ENCODE measurements at regions not wholly inside any gene's neighbourhood (a gene's known extent, or its start where the extent isn't known, plus 50 kb on each side); places are given as distances from the start of the nearest gene placed in this dataset.

DNA sequence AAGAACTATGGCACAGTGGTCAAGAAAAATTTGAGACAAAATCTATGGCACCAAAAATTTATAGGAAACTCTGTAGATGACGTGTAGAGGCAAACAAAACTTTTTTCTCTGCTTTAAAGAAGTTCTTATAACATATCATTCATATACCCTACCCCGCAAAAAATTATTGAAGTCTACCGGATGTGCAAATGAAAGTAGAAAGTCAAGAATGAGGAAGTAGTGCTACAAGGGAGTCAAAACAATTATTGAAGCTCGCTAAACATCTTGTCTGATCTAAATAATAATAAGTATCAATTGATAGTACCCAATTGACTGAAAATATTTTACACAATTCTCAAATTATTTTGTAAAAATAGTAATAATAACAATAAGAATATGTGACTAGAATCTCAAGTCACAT, 398.5 kb downstream of the TAF11L14 start:
- no peak for DNase-seq (ENCODE audit: low read depth, low spot score)

DNA sequence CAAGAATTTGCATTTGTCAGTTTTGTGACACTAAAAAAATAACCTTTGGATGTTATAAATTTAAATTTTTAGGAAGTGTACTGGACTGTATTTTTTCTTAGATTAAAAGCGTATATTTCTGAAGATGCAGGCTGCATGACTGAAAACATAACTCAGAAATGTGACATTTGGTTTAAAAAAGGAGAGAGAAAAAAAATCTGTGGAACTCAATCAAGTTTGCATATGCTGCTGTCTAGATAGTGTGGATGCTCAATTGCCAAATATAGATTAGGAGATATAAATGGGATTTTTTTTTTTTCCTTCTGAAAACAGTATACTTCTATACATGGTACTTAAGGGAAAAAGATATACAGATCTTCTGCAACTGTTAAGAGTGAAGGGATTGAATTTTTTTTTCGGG, 402.3 kb downstream of the TAF11L14 start:
- DNase-seq (ENCODE audit: low read depth, low spot score) = no peak

DNA sequence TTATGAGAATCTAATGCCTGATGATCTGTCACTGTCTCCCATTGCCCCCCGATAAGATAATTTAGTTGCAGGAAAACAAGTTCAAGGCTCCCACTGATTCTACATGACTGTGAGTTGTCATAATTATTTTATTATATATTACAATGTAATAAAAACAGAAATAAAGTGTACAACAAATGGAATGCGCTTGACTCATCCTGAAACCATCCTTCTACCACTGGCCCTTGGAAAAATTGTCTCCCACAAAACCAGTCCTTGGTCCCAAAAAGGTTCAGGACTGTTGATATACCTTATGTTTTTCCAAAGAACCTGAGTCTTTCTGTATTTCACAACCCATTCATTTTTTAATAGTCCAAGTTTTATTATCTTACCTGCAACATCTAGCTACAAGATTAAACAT, 403.5 kb downstream of the TAF11L14 start:
- no peak for DNase-seq (ENCODE audit: low read depth, low spot score)

DNA sequence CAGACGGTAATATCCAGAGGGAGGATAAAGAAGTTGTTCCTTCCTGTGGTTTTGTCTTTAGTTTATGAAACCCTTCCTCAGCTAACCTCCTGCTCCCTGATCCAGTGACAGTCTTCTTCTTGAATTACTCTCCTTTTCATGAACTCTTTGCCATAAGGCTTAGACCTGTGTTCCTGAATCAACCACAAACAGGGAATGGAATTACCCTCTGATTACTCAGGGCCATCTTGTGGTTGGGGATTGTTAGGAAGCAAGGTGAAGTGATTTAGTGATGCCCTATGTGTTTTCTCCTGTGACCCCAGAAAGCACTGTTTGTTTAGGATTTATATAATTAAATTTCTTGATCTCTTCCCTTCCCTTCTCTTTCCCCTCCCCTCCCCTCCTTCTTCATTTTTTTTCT, 409.1 kb downstream of the TAF11L14 start:
- DNase-seq (ENCODE audit: low read depth, low spot score) = no peak

DNA sequence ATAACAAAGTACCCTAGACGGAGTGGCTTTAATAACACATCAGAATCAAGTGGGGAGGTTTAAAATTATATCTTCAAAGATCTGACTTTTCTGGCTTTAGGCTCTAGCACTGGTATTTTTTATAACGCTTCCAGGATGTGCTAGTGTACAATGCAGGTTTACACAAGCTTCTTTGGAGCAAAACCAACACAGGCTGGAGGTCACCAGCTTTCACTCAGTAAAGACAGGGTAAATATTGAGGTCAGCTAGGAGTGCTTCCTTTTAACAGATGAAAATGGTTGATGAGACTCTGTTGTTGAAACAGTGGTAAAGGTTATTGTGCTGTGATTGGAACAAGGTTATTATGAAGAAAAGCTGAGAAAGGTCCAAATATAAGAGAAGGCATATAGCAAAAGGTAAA, 414.2 kb downstream of the TAF11L14 start:
- DNase-seq (ENCODE audit: low read depth, low spot score) = no peak

DNA sequence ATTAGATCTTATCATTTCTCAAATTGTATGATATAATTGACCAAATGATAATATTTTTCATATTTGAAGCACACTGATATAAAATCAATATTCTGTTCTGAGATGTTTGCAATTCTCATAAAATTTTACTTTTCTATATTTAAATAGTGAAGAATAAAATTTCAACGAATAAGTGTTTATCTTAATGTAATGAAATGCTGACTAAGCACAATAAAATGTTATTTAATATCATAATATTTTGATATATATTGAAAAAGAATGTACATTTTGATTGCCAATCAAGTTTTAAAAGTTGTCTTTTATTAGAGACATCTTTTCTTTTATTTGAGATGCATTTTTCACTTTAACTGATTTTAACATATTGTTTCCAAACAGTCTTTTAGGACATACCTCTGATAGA, 416.1 kb downstream of the TAF11L14 start:
- DNase-seq (ENCODE audit: low read depth, low spot score) = no peak

DNA sequence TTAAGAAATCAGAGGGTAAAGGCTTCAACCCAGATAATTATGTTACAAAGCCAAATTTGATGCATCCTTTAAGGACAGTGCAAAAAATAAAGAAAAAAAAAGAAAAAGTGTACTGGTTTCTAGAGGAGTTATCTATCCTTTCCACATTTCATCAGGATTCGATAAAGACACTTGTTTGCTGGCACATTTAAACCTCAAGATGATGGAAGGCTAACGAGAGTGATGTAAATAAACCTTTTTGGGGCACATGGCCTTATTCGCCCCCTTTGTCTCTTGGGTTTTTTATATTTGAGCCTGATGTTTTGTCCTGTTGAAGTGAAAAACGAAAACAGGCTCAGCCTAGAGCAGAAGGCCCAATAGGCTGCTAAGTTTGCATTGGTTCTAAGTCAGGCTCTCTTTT, 416.5 kb downstream of the TAF11L14 start:
- no peak for DNase-seq (ENCODE audit: low read depth, low spot score)

DNA sequence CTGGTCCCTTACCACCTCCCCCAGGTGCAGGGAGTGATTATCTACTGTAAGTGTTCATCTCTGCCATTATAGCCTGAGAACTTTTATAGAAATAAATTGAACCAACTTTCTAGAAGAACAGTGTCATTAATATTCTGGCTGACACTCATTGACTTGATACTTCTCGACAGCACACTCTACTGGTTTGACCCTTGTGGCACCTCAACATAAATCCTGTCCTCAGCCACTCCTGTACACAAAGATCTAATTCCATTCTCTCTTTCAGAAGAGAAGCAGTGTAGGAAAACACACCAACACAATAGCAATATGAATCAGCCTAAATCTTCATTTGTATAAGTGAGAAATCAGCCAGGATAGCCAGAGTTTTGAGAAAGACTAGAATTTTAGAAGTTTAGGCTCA, 417.7 kb downstream of the TAF11L14 start:
- no peak for DNase-seq (ENCODE audit: low read depth, low spot score)

DNA sequence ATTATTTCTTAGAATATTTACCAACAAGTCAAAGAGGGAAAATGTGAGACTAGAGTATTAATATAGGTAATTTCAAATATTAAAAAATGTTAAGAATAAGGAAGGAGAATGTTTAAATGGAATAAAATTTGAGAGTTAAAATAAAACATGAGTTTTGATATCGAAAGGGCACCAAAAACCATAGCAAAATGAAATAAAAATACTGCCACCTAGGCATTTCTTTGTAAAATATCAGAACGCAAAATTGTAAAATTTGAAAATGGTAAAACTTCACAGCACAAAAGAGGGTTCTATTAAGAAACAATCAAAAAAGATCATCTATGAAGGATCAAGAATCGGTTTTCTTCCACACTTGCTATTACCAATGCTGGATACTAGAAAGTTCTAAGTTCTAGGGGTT, 418.3 kb downstream of the TAF11L14 start:
- DNase-seq (ENCODE audit: low read depth, low spot score) = no peak

DNA sequence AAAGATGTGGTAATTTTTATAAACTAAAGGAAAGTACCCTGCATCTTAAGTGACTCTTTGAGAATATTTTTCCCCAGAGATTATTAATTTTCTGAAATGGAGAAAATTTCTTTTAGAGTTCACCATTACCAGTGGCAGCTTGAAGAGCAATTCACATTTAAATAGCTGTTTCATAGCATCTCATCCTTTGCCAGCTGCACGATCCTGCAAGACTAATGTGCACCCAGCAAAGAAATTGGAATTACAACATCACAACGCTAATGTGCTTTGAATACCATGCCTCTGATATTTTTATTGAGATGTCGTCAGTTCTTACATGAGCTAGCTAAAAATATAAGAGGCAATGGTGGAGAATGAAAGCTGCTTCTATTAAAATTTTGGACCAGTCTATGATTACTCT, 423.5 kb downstream of the TAF11L14 start:
- DNase-seq (ENCODE audit: low read depth, low spot score) = no peak

DNA sequence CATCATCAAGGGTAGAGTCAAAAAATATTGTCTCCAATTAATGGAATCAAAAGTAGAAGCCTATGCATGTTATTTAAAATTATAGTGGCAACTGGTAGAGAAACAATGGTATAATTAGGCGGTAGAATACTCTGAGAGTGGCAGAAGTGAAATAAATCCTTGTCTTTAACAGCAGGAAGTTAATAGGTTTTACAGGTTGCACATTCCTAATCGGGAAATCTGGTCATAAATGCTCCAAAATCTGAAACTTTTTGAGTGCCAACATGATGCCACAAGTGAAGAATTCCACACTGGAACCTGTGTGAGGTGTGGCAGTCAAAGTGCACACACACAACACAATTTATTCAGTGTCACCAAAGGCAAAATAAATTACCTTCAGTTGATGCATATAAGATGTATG, 433.4 kb downstream of the TAF11L14 start:
- no peak for DNase-seq (ENCODE audit: low read depth, low spot score)

DNA sequence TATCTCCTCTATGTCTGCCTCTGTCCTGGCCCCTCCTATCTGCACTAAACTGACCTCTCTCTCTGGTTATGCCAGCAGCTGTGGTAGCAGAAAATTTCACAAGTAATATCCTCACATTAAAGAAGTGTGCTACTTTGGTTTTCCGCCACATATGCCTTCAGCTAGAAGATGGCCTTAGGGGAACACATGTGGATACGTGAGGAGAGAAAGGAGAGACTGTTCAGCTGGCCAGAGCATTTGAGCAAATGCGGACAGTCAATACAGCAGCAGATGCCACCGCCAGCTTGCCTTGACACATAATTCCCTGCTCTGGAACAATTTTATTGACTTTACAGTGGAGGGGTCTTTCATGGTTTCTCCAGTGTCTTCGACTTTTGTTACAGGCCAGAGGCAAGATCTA, 434.6 kb downstream of the TAF11L14 start:
- no peak for DNase-seq (ENCODE audit: low read depth, low spot score)

DNA sequence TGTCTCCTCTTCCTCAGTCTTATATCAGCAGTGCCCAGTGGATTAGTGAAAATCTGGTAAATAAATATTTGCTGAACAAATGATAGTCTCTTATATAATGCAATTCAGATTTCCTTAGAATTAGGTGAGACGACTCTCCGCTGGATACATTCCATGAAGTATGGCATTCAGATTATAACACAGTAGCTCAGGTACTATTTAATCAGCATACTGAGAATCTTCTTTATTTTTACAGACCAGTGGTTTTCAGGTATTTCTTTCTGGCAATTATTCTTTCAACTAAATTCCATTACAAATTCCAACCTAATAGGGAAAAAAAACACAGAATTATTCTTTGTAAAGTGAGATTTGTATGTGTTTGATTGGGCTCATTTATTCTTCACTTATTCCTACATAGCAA, 435.5 kb downstream of the TAF11L14 start:
- peak; percentile 5 for DNase-seq (ENCODE audit: low read depth, low spot score)

DNA sequence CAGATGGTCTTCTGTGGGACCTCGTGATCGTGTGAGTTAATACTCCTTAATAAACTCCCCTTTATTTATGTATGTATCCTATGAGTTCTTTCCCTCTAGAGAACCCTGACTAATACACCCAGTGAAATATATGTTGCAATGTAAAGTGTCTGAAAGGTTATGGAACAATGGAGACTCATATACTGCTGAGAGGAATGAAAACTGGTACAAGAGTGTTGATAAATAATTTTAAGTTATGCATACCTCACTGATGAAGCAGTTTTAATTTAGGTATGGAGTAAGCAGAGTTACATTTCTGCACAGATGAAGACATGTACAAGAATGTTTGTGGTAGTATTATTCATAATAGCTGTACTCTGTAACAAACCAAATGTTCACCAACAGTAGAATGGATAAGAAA, 438.3 kb downstream of the TAF11L14 start:
- no peak for DNase-seq (ENCODE audit: low read depth, low spot score)

DNA sequence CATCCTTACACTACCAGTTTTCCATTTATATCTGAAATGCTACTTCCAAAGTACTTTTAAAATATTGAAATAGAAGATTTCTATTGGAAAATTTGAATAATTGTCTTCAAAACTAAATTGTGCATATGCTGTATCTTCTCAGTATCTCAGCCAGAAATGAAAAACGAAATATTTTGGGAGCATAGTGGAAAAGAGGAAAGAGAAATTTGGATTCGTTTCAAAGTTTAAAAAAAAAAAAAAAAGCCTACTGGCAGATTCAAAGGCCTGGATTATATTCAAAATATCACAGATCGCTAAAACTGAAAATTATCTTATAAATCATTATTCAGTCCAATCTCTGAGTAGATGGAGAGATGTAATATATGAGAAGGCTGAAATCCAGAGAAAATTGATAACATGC, 440.7 kb downstream of the TAF11L14 start:
- no peak for DNase-seq (ENCODE audit: low read depth, low spot score)

DNA sequence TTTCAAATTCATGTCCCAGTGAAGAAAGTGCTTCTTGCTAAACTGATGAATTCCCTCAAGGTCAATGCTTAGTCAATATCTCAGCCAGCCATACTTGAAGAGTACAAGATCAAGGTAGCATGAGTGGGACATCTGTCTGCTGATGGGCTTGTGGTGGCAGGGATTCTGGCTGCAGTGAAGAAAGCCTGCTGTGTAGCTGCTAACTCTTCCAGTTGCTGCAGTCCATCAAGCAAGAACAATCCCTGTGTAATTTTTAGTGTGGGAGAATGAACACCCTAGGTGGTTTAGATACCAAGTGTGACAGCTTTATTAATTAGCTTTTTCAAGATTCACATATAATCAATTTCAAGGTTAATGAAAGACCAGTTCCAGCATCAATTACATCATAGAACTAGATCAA, 443.9 kb downstream of the TAF11L14 start:
- no peak for DNase-seq (ENCODE audit: low read depth, low spot score)

DNA sequence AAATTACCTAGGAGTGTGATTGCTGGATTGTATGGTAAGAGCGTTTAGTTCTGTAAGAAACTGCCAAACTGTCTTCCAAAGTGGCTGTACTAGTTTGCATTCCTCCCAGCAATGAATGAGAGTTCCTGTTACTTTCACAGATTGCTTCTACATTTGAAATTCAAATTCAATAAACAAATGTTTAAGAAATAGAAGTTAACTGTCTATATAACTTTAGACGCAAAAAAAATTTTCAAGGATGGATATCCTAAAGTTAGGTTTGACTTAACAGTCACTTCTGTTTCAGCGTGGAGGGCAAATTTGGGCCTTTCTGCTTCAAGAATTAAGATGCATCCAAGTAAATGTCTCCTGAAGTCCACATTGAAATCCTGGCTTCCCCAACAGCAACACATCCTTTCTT, 445.6 kb downstream of the TAF11L14 start:
- no peak for DNase-seq (ENCODE audit: low read depth, low spot score)

DNA sequence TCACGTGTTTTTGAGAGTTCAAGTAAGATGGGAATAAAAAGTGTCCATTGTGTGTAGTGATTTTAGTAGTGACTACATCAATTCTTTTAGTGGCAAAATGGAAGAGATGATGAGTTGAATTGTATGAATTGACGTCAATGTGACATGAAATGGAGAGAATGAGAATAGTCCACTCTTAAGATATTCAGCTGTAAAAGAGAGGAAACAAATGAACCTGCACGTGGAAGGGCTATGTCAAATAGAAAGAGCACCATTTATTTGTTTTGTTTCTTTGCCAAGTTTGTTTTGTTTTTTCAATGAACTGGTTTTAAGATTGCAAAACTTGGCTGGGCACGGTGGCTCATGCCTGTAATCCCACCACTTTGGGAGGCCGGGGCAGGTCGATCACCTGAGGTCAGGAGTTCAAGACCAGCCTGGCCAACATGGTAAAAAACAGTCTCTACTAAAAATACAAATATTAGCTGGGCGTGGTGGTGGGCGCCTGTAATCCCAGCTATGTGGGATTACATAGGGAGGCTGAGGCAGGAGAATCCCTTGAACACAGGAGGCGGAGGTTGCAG, 453.8 kb downstream of the TAF11L14 start:
- no peak for DNase-seq (ENCODE audit: low read depth, low spot score)

DNA sequence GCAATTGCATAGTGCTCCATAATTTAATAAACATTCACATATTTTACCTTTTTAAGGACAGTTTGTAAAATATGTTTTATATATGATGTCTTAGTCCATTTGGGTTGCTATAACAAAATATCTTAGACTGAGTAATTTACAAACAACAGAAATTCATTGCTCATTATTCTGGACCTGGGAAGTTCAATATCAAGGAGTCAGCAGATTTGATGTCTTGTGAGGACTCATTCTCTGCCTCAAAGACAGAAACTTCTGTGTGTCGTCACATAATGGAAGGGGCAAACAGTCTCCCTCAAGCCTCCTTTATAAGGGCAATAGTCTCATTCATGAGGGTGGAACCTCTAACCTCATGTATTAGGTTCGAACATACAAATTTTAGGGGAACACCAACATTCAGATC, 455.9 kb downstream of the TAF11L14 start:
- DNase-seq (ENCODE audit: low read depth, low spot score) = no peak

DNA sequence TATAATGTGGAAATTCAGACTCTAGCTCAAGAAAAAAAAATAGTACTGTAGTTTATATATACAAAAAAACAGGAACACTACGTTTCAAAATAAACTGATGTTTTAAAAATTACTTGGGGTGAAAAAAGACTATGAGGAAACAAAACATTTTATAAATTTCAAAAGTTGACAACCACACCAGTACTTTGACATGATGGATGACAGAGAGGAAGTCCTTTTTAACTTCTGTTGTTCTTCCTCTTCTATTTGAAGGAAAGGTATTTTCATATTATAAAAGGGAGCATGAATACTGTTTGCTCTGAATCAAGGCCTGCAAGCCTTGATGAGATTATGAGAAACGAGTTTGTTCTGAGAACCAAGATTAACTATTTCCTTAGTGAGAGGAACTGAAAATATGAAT, 456.9 kb downstream of the TAF11L14 start:
- DNase-seq (ENCODE audit: low read depth, low spot score) = no peak

DNA sequence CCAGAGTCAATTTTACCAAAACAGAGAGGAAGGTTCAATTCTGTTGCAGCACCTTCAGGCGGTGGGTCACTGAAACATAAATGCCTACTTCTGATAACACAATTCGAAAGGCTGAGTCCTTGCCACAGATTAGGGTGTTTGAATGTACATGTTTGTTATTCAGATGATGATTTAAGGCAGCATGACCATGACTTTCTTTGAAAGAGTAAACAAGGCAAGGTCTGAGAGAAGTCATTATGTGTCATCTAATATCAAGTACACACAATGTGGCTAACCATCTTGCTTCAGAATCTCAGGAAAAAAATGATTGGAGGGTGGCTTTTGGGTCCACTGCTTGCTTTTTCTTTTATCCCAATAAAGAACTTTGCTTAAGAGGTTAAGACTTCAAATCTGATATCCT, 457.5 kb downstream of the TAF11L14 start:
- no peak for DNase-seq (ENCODE audit: low read depth, low spot score)

DNA sequence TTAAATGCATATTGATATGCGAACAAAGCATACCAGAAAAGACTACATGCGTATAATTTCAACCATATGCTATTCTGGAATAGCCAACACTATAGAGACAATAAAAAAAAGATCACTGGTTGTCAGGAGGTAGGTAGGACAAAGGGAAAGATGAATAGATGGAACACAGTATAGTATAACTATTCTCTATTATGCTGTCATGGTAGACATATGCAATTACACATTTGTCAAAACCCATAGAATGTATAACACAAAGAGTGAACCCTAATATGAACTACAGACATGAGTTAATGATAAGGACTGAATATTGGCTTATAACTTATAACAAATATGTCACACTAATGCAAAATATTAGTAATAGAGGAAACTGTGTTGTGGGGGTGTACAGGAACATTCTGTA, 460.8 kb downstream of the TAF11L14 start:
- DNase-seq (ENCODE audit: low read depth, low spot score) = no peak

DNA sequence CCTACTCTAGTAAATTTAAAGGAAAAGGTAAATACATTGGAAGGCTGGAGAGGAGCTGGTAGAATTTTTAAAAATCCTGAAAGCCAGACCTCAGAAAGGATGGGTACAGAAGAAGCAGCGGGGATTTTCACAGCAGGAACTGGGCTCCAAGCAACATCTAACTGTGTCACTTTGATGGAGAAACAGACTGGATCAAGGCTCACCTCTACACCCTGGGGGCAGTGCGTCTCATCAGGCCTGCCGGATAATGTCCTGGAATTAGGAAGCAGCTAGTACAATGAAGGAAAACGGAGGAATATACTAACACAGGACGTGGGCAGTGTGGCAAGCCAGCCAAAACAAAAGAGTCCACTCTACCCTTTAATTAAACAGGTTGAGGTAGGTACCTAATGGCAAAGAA, 463.6 kb downstream of the TAF11L14 start:
- no peak for DNase-seq (ENCODE audit: low read depth, low spot score)

DNA sequence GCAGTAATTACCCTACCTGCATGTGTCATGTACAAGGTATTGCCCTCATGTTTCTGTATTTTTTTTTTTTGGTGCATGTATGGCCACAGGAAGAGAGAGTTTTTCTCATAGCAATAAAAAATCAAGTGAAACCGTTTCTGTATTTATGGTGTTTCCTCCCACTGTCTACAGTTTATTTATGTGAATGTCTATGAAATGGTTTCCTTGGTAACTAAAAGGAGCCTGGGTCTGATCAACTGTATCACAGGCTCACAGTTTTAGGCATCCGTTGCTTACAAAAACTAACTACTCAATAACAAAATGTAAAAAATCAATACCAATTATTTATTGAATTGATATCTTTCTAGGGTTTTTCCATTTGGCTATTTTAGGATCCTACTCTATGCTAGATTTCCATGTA, 464.4 kb downstream of the TAF11L14 start:
- DNase-seq (ENCODE audit: low read depth, low spot score) = no peak

DNA sequence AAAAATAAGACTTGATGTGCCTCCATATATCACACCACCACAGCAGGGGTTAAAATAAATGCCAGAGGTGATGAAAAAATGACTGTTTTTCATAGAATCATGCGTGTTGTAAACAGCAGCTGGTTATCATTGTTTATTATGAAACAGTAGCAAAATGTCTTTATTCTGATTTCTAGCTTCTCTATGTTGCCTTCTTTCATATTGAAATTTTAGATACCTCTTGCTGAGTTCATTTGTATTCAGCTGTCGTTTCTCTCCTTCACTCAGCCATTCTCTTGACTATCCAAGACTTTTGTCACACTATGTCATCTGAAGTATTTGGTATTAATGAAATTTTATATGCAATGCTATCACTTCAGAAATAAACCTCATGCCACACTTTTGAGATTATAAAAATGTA, 465.0 kb downstream of the TAF11L14 start:
- DNase-seq (ENCODE audit: low read depth, low spot score) = no peak
